SW 1271 (cell line): ENCODE measurements at regions not wholly inside any gene's neighbourhood (a gene's known extent, or its start where the extent isn't known, plus 50 kb on each side); places are given as distances from the start of the nearest gene placed in this dataset.
"Not testable (repeated sequence)": the region's sequence is repeated elsewhere in the genome, so short reads cannot be mapped to it uniquely, and the experiment has no call there.

Source experiments
- DNase-seq, 2 experiments: peaks; one replicate each; lab custom pipeline; 2025; lab: John Stamatoyannopoulos, UW

- DNase-seq, result no peak
These were observed 382.0 kb downstream of the MAGEB5 start for GRCh38 chrX:26597981-26598380.

DNA sequence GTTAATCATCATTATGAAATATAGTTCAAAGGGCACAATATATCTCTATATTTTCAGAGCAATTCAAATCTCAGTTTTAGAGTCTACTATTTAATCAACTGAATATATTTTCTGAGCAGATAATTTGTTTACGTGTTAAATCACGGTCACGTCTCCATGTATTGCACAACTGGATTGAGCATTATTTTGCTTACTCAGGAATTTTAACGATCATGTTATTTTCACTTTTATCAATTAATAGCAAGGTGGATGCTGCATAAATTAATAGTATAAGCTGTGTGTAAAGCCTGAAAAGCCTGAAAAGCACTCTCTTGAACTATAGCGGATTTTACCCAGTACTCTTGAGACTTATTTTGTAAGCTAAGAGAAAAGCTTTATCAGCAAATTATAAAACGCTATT is 374.9 kb downstream of the MAGEB5 start:
- DNase-seq, result no peak

DNA sequence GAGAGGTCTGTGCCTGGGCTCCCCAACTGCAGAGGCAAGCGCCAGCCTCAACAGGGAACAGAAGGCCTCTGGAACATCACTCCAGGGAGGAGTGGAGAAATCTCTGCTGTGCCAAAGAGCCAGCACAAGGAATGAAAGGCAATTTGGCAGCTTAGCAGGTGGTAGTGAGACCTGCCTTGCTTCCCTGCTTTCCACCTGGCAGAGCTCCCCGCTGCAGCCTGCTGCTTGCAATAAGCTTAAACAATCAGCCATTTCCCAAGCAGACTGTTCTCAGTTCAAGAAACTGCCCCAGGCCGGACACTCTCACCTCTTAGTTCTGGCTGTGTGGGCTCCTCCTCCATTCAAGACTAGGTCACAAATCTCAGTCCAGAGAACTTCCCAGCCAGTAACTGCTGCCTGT is 370.6 kb downstream of the MAGEB5 start:
- DNase-seq, result no peak

DNA sequence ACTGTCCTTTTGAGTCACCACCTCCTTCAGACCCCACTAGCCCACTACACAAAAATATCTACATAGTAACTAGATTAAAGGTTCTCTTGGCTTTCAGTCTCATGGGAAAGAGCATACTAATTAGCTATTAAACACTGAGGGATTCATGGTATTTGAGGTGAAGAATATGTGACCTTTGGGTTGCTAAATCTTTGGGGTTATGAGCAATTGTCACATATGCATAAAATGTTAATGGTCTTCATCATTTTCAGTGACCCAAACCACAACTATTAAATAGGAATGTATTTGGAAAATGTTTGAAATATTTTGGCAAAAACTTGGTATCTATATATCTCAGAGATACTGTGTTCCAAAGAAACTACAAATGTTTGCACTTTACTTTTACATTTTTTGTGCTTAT is 365.1 kb downstream of the MAGEB5 start:
- no peak for DNase-seq

DNA sequence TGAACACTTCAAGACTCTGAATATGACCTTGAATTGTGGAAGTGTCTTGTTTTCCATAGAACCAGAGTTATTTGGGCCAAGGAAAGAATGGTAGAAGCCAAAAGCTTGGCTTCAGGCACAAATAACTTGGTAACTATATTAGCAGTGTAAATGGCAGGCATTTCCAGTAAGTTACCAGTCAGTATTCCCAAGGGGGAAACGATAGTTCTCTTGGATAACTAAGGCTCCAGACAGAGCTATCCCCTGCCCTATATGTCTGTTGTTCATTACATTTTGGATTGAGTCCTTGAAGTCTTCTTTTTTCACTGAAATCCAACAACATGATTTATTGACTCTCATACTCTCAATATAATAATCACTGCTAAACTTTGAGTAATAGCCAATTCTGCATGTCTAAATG is 364.1 kb downstream of the MAGEB5 start:
- DNase-seq, result no peak

GRCh38 chrX:26574234-26574633 is 358.3 kb downstream of the MAGEB5 start:
- no peak for DNase-seq

DNA sequence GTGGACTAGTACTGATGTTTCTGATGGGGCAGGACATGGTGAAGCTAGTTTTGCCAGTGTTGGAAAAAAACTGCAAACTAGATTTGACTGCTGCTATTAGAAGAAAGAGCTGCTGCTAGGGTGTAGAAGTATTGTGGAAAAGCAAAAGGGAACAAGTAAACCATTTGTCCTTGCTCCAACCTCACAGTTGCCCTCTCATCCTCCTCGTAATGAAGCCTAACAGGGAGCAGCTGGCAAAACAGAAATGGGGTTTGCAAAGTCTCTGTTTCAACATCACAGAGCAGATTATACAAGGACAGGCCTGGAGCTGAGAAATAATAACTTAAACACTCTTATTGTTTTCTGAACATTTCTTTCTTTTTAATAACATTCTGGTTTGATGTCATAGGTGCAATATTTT is 346.2 kb downstream of the MAGEB5 start:
- DNase-seq, result no peak

DNA sequence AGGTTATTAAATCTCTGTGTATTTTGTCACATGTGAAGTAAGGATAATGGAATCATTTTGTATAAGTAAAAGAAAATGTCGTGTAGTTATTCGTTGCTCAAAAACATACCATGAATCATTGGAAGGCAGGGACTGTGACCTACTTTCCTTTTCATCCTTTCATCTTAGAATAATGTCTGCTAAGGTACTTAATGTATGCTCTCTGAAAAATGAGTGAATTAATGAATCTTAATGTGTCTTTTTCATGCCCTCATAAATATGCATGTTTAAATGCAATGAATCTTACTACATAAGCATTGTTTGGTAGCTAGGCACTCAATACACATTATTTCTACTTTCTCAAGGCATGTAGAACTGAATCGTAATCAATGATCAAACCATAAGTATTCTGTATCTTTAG is 343.9 kb downstream of the MAGEB5 start:
- no peak for DNase-seq

GRCh38 chrX:26558719-26559386 is 342.9 kb downstream of the MAGEB5 start:
- DNase-seq, result no peak

GRCh38 chrX:26557691-26558321 is 341.8 kb downstream of the MAGEB5 start:
- no peak for DNase-seq

GRCh38 chrX:26525768-26526167 is 309.8 kb downstream of the MAGEB5 start:
- not testable (repeated sequence) for DNase-seq

DNA sequence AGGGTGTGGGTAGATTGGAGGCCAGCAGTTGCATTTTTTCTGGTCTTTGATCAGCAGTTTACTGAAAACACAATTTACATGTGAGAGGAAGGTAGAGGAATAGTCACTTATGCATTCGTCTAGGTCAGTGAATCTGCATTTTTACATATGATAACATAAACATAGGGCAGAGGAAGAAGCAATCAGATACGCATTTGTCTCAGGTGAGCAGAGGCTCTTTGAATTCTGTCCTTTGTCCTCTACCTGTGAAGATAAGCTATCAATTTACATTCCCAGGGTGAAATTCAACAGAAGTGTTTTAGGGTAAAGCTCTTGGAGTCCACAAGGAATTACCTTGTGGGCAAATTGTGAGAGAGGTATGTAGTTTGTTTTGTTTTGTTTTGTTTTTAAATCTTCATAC is 306.5 kb downstream of the MAGEB5 start:
- DNase-seq, result no peak

DNA sequence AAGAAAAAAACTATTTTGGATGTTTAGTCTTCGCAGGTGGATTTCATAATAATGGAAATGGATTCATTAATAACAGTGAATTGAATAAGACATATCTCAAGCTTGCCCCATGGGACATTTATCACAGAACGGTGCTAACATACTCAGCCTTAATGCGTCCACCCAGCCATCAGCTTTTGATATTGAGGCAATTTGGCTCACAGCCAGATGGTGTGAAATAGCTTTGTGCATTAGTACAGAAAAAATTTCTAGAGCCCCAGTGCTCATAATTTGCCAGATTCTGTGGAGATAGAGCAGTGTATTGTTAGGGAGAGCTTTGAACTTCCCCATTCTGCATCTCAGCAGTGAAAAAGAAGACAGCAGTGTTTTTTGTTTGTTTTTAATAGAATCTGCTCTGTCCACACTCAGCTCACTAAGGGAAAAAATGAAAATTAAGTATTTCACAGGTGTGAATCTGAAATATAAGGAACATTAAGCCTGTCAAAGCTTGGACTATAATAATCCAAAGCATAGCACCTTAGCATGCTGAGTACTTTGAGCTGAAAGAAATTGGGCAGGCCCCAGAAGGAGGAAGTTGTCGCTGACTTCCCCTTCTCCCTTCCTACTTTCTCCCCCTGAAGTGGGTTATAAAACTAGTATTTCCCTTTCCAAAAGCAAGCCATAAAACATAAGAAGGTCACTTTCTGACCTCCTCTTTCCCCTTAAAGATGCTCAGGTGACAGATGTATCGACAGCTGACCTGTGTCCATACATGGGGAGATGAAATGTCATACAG is 295.8 kb downstream of the MAGEB5 start:
- no peak for DNase-seq

DNA sequence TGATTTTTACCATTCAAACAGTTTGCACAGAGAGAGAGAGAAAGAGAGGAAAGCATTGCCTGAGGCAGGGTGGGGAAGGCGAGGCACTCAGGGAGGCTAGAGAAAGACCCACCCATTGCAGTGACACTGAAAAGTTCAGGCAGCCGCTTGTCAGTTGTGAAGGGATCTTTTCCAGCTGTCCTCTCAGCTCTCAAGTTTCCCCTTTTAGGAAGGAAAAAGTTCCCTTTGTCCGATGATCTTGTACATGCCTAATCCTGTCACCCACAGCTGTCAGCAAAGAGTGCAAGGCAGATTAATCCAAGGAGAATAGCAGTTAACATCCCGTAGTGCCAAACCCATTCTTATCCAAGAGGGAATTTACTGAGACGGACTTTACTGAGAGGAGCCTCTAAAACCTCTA is 255.0 kb downstream of the MAGEB5 start:
- no peak for DNase-seq

GRCh38 chrX:26466387-26466786 is 250.4 kb downstream of the MAGEB5 start:
- no peak for DNase-seq

- no peak for DNase-seq
These were observed 229.3 kb downstream of the MAGEB5 start for GRCh38 chrX:26445288-26445687.

DNA sequence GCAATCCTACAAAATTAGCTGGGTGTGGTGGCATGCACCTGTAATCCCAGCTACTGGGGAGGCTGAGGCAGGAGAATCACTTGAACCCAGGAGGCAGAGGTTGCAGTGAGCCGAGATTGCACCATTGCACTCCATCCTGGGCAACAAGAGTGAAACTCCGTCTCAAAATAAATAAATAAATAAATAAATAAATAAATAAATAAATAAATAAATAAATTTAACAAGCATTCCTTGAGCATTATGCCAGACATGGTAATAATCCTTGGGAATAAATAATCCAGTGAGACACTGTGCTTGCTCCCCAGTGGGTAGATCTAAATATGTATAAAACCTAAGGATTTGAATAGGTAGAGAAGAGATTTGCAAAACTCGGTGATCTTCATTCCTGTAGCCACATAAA is 228.4 kb downstream of the MAGEB5 start:
- not testable (repeated sequence) for DNase-seq

- peak in 1 of 2 experiments; percentile 8 for DNase-seq
These were observed 226.4 kb downstream of the MAGEB5 start for GRCh38 chrX:26442340-26442739.

DNA sequence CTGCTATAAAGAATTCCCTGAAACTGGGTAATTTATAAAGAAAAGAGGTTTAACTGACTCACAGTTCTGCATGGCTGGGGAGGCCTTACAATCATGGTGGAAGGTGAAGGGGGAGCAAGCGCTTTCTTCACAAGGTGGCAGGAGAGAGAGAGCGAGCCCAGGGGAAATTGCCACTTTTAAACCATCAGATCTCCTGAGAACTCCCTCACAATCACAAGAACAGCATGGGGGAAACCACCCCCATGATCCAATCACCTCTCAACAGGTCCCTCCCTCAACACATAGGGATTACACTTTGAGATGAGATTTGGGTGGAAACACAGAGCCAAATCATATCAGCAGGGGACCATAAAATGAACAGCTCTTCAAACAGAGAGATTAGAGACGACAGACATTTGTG is 198.6 kb downstream of the MAGEB5 start:
- DNase-seq, result no peak

DNA sequence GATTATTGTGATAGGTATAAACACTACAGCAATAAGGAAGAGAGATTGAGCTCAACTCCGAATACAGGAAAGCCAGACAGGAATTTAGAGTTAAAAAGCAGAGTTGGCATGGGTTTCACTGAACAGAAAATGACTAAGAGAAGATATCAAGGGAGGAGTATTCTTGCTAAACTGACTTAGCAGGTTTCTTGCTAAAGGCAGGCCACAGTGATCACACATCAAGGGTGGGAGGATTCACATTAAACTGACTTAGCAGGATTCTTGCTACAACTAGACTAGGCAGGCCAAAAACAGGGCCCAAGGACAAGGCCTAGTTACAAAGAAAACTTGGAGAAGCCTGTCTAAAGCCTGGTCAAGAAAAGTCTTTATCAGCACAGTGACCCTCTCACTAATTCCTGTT is 195.1 kb downstream of the MAGEB5 start:
- DNase-seq, result no peak

GRCh38 chrX:26409636-26410035 is 193.7 kb downstream of the MAGEB5 start:
- no peak for DNase-seq

DNA sequence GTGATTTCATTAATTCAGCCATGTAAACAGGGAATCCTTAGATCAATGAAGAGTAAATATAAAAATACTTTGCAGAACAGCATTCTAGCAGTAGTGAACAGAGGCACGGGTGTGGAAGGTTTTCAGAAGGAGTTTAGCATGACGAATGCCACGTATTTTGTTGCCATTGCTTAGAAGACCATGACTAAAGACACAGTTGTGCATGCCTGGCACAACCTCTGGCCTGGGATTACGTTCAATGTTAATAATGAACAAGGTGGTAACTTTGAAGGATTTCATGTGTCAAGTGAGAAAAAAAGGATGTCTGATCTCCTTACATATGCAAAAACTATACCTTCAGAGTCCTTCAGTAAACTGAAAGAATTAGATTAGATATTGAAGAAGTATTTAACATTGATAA is 171.9 kb downstream of the MAGEB5 start:
- DNase-seq, result no peak

DNA sequence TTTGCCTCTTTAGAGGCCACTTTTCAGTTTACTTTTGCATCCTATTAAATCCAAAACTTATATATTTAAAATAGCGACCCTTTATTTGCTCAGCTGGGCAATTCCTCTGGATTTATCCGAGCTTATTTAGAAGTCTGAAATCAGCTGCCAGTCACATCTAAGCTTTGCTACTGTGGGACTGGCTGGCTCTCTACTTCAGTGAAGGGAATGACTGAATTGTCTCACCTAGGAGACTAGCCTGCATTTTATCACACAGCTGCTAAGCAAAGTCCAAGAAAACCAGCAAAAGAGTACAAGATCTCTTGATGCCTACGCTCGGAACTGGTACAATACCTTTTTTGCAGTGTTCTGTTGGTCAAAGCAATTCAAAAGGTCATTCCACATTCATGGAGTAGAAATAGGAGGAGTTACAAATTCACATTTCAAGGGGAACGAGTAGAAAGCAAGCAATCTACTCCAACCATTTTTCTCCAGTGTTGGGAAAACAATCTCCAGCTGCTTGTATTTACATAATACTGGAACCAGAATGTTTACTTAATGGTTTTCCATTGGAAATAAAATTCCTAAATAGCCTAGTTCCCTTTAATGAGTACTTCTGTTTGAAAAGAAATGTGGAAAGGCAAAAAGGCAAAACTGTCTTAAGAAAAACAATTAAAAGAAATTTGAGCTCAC is 160.2 kb downstream of the MAGEB5 start:
- DNase-seq, result no peak
